DND-41 (cell line): ENCODE measurements at regions not wholly inside any gene's neighbourhood (a gene's known extent, or its start where the extent isn't known, plus 50 kb on each side); places are given as distances from the start of the nearest gene placed in this dataset.

Experiments
- EZH2 ChIP-seq: IDR thresholded peaks from 3 replicates; pipeline ENCODE4 v1.6.1; 2012; ENCODE audit warnings: borderline replicate concordance, low read depth, mild to moderate bottlenecking, moderate library complexity, low read length, inconsistent platforms; ENCODE audit not compliant: severe bottlenecking
- TF ChIP-seq, protein P1 (sequence below): IDR thresholded peaks from 2 replicates; pipeline ENCODE4 v1.5.1; 2012; ENCODE audit warnings: borderline replicate concordance, low read length, moderate library complexity, mild to moderate bottlenecking; ENCODE audit not compliant: poor library complexity, severe bottlenecking; ENCODE audit errors: extremely low read depth

- TF ChIP-seq, protein P1, sequence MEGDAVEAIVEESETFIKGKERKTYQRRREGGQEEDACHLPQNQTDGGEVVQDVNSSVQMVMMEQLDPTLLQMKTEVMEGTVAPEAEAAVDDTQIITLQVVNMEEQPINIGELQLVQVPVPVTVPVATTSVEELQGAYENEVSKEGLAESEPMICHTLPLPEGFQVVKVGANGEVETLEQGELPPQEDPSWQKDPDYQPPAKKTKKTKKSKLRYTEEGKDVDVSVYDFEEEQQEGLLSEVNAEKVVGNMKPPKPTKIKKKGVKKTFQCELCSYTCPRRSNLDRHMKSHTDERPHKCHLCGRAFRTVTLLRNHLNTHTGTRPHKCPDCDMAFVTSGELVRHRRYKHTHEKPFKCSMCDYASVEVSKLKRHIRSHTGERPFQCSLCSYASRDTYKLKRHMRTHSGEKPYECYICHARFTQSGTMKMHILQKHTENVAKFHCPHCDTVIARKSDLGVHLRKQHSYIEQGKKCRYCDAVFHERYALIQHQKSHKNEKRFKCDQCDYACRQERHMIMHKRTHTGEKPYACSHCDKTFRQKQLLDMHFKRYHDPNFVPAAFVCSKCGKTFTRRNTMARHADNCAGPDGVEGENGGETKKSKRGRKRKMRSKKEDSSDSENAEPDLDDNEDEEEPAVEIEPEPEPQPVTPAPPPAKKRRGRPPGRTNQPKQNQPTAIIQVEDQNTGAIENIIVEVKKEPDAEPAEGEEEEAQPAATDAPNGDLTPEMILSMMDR: no peak
- TF ChIP-seq EZH2: no peak
Measured at GRCh38 chr19:29089315-29089870, 123.6 kb downstream of the UQCRFS1 start.
